GM12874 (cell line): ENCODE measurements at regions not wholly inside any gene's neighbourhood (a gene's known extent, or its start where the extent isn't known, plus 50 kb on each side); places are given as distances from the start of the nearest gene placed in this dataset.

ENCODE experiments used
- CTCF ChIP-seq: IDR thresholded peaks from 2 replicates; pipeline ENCODE4 v1.5.1; 2011; ENCODE audit warnings: low read depth, mild to moderate bottlenecking, control low read depth, low read length, moderate library complexity; ENCODE audit not compliant: insufficient read depth

DNA sequence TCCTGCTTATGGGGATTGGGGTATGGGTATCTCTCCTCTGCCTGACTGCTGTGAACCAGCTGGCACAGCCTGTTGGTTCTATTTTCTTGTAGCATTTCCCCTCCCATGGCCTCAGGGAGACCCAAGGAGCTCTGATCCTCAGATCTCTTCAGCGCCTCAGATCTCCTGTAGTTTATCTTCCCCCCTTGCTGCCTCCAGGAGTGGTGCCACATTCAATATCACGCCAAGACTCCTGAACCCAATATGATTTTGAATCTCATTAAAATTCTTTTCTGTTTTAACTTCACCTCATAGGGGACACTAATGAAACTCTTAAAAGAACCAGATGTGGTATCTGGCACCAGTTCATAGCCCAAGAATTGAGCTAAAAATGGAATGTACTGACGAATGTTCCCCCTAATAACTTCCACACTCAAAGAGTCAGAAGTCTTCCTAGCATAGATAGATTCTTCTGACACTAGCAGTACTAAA lies 59.6 kb upstream of the LIFR start:
- no peak for TF ChIP-seq CTCF

- no peak for TF ChIP-seq CTCF
Observed at GRCh38 chr5:38618154-38618553, 61.7 kb upstream of the LIFR start.

DNA sequence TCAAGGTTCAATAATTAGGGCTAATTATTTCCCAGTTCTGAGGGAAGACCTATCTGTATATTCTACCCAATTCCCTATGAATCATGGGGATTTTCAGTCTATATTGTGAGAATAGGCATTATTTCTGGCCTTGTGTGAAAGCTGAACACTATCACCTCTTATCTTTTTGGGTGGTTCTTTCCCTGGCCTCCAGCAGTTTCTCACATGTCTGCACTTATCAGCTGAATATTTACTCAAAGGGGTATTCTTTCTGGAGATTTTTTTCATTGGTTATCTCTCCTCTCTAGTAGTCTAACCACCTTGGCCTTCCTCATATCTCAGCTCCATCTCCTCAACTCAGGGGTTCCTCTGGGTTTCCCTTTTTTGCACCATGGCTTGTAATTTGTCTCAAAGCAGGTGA lies 64.9 kb upstream of the LIFR start:
- no peak for TF ChIP-seq CTCF

- no peak for TF ChIP-seq CTCF
Observed at GRCh38 chr5:38621840-38622437, 65.5 kb upstream of the LIFR start.

- no peak for TF ChIP-seq CTCF
Observed at GRCh38 chr5:38622723-38623129, 66.3 kb upstream of the LIFR start.

- TF ChIP-seq CTCF, result no peak
Observed at GRCh38 chr5:38634568-38635369, 78.3 kb upstream of the LIFR start.

DNA sequence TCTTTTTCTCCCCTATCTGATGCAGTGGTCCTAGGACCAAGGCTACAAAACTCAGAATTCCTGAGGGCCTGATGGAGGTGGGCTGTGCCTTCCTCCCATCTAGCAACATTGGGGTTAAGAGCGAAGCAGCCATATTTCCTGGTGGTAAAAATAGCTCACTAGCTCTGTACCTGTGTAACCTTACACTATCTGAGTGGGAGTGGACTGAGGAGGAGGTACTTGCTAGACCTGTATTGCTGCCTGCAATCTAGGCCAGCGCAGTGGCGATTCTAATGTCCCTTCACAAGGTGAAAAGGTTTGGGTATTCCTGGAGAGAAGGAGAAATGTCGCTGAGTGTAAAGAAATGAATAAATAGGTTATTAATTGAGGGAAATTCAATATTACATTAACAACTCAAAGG lies 80.2 kb upstream of the LIFR start:
- no peak for TF ChIP-seq CTCF
